ENCODE measurements at regions not wholly inside any gene's neighbourhood (a gene's known extent, or its start where the extent isn't known, plus 50 kb on each side); places are given as distances from the start of the nearest gene placed in this dataset.
A peak's percentile ranks its signal among the peaks of the same experiment; 100 is the strongest.

GRCh38 chr2:177314722-177315264, 50.3 kb upstream of the NFE2L2 start:
- peak; percentile 45 for DNase-seq

- DNase-seq, result peak; percentile 46
Observed at GRCh38 chr2:177315364-177315763, 50.8 kb upstream of the NFE2L2 start.

GRCh38 chr2:177316756-177317155, 52.2 kb upstream of the NFE2L2 start:
- DNase-seq, result no peak

GRCh38 chr2:177317443-177317842, 52.9 kb upstream of the NFE2L2 start:
- DNase-seq, result no peak

- no peak for DNase-seq
Observed at GRCh38 chr2:177317857-177318256, 53.3 kb upstream of the NFE2L2 start.

GRCh38 chr2:177318613-177319012, 54.1 kb upstream of the NFE2L2 start:
- no peak for DNase-seq

GRCh38 chr2:177320596-177320995, 56.1 kb upstream of the NFE2L2 start:
- DNase-seq, result no peak

- DNase-seq, result no peak
Observed at GRCh38 chr2:177322801-177323261, 58.3 kb upstream of the NFE2L2 start.

GRCh38 chr2:177324797-177325196, 60.3 kb upstream of the NFE2L2 start:
- DNase-seq, result no peak

- no peak for DNase-seq
Observed at GRCh38 chr2:177325554-177325953, 61.0 kb upstream of the NFE2L2 start.

- DNase-seq, result no peak
Observed at GRCh38 chr2:177326005-177326404, 61.5 kb upstream of the NFE2L2 start.

- DNase-seq, result no peak
Observed at GRCh38 chr2:177326591-177326990, 62.1 kb upstream of the NFE2L2 start.

GRCh38 chr2:177327009-177327408, 62.5 kb upstream of the NFE2L2 start:
- DNase-seq, result no peak

- no peak for DNase-seq
Observed at GRCh38 chr2:177328056-177328455, 63.5 kb upstream of the NFE2L2 start.

GRCh38 chr2:177329064-177329463, 63.5 kb upstream of the AGPS start:
- no peak for DNase-seq

- no peak for DNase-seq
Observed at GRCh38 chr2:177331466-177331997, 61.0 kb upstream of the AGPS start.

- DNase-seq, result peak; percentile 71
Observed at GRCh38 chr2:177332026-177332991, 60.3 kb upstream of the AGPS start.

GRCh38 chr2:177332992-177333388, 59.6 kb upstream of the AGPS start:
- no peak for DNase-seq

GRCh38 chr2:177334940-177335543, 57.5 kb upstream of the AGPS start:
- peak; percentile 67 for DNase-seq

GRCh38 chr2:177335917-177336450, 56.6 kb upstream of the AGPS start:
- DNase-seq, result no peak

- DNase-seq, result no peak
Observed at GRCh38 chr2:177338177-177338721, 54.3 kb upstream of the AGPS start.

- DNase-seq, result no peak
Observed at GRCh38 chr2:177340158-177340557, 52.4 kb upstream of the AGPS start.

- DNase-seq, result no peak
Observed at GRCh38 chr2:177342736-177343135, 49.8 kb upstream of the AGPS start.

Data from NCI-H1105 treated with DMSO at 0.1 percent for 48 hours (cell line).